ENCODE measurements at regions not wholly inside any gene's neighbourhood (a gene's known extent, or its start where the extent isn't known, plus 50 kb on each side); places are given as distances from the start of the nearest gene placed in this dataset.

- H3K4me3 ChIP-seq (ENCODE audit: low read length), result no peak overlapping the region
- DNase-seq (ENCODE audit: low read depth, low spot score), result no peak
Measured at GRCh38 chr9:126248680-126249079, 77.9 kb upstream of the MVB12B start.

- no peak for DNase-seq (ENCODE audit: low read depth, low spot score)
- H3K4me3 ChIP-seq (ENCODE audit: low read length), result no peak overlapping the region
Measured at GRCh38 chr9:126261584-126262356, 64.9 kb upstream of the MVB12B start.

- H3K4me3 ChIP-seq (ENCODE audit: low read length), result no peak overlapping the region
- no peak for DNase-seq (ENCODE audit: low read depth, low spot score)
Measured at GRCh38 chr9:126262738-126263137, 63.9 kb upstream of the MVB12B start.

GRCh38 chr9:126270556-126270955 lies 56.1 kb upstream of the MVB12B start:
- H3K4me3 ChIP-seq (ENCODE audit: low read length), result no peak overlapping the region
- no peak for DNase-seq (ENCODE audit: low read depth, low spot score)

GRCh38 chr9:126275386-126276001 lies 51.1 kb upstream of the MVB12B start:
- H3K4me3 ChIP-seq (ENCODE audit: low read length), result no peak overlapping the region
- no peak for DNase-seq (ENCODE audit: low read depth, low spot score)

GRCh38 chr9:126276056-126276728 lies 50.4 kb upstream of the MVB12B start:
- H3K4me3 ChIP-seq (ENCODE audit: low read length), result no peak overlapping the region

More at GRCh38 chr9:126276056-126276728, 50.4 kb upstream of the MVB12B start:
- DNase-seq (ENCODE audit: low read depth, low spot score), result no peak

All from Jurkat, Clone E6-1 (cell line).